ENCODE measurements at regions not wholly inside any gene's neighbourhood (a gene's known extent, or its start where the extent isn't known, plus 50 kb on each side); places are given as distances from the start of the nearest gene placed in this dataset.

DNA sequence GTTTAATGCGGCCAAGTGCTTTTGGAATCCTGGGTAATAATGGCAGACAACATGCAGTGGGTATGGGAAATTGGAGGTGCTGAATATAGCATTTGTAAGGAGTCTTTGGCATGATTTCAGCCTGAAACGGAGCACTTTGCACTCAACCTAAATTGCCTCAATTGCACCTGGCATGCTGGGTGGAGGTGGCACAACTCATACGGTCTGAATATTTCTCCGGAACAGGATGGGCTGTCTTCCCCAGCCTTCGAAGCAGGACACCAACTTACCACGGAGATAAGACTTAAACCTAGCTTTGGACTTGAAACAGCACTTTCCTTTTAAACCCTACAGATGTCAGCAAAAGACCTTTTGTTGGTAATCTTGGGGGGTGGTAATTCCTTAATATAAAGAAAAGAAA is 153.7 kb upstream of the SRRM4 start:
- H3K36me3 ChIP-seq, result no peaks in the 10 kb centered on the region
- H3K9me3 ChIP-seq, result no peaks in the 10 kb centered on the region
- H3K4me3 ChIP-seq (replicated peaks in 1 of 3), result no peak overlapping the region
- no peak for TF ChIP-seq POLR2A (IDR thresholded peaks at IDR 0.05)
- TF ChIP-seq, protein P1, sequence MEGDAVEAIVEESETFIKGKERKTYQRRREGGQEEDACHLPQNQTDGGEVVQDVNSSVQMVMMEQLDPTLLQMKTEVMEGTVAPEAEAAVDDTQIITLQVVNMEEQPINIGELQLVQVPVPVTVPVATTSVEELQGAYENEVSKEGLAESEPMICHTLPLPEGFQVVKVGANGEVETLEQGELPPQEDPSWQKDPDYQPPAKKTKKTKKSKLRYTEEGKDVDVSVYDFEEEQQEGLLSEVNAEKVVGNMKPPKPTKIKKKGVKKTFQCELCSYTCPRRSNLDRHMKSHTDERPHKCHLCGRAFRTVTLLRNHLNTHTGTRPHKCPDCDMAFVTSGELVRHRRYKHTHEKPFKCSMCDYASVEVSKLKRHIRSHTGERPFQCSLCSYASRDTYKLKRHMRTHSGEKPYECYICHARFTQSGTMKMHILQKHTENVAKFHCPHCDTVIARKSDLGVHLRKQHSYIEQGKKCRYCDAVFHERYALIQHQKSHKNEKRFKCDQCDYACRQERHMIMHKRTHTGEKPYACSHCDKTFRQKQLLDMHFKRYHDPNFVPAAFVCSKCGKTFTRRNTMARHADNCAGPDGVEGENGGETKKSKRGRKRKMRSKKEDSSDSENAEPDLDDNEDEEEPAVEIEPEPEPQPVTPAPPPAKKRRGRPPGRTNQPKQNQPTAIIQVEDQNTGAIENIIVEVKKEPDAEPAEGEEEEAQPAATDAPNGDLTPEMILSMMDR (IDR thresholded peaks at IDR 0.05), result no peak
- WGBS, 2 donors, result 76% methylated on average over 6 of the region's 6 CpGs
- H3K4me1 ChIP-seq, result no peaks in the 10 kb centered on the region
- intact Hi-C loops (cut with DNase I), result no loop called here
- H3K27me3 ChIP-seq, result no peaks in the 10 kb centered on the region
- H3K27ac ChIP-seq, result no peak overlapping the region
- no peak for DNase-seq

DNA sequence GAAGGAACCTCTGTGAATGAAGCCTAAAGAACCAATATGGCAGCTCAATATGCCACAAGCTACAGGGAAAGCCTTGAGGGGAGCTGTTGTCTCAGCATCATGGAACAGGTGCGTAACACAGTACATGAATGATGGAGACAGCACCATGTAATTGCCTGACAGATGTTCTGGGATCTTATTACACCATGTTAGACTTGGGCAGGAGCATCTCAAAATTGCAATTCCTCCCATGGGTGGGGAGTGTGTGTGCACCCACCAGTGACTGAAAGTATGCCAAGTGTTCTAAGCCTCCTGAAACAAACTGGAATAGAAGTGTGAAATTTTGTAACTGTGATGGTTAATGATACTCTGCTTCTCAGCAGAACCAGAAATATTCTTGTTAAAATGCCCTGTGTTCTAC is 151.0 kb upstream of the SRRM4 start:
- DNase-seq, result no peak
- Histone ChIP-seq H3K4me3 (replicated peaks in 1 of 3) (no peak overlapping the region), H3K36me3 (no peaks in the 10 kb centered on the region), H3K27me3 (no peaks in the 10 kb centered on the region), H3K9me3 (no peaks in the 10 kb centered on the region), H3K4me1 (no peaks in the 10 kb centered on the region), H3K27ac (no peak overlapping the region)
- intact Hi-C loops (cut with DNase I), result no loop called here
- TF ChIP-seq, protein P1 (IDR thresholded peaks at IDR 0.05), result no peak
- no peak for TF ChIP-seq POLR2A (IDR thresholded peaks at IDR 0.05)
- 83 to 100% methylated on average over 1 of the region's 1 CpG for WGBS, 2 donors

DNA sequence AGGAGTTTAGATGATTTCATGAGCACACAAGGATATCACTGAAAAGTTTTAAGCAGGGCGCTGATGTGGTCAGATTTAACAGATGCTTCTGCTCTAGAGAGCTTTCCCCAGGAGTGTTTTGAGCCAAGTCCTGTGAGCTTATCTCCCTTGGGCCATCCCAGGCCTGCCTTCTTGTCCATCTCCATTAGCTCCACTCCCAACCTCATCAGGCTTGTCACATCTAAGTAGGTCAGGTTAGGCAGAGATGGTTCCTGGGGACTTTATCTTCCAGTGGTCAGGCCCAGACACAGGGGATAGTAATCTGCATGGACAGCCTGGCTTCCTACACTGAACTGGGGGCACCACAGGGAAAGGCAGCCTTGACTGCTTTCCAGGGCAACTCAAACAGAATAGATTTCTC is 145.4 kb upstream of the SRRM4 start:
- intact Hi-C loops (cut with DNase I), result no loop called here
- Histone ChIP-seq H3K4me1 (no peaks in the 10 kb centered on the region), H3K4me3 (replicated peaks in 1 of 3) (no peak overlapping the region), H3K27ac (no peak overlapping the region), H3K27me3 (no peaks in the 10 kb centered on the region), H3K9me3 (no peaks in the 10 kb centered on the region), H3K36me3 (no peaks in the 10 kb centered on the region)
- WGBS, 2 donors, result 75 to 82% methylated on average over 1 of the region's 1 CpG
- no peak for TF ChIP-seq POLR2A (IDR thresholded peaks at IDR 0.05)
- TF ChIP-seq, protein P1 (IDR thresholded peaks at IDR 0.05), result no peak
- DNase-seq, result no peak

DNA sequence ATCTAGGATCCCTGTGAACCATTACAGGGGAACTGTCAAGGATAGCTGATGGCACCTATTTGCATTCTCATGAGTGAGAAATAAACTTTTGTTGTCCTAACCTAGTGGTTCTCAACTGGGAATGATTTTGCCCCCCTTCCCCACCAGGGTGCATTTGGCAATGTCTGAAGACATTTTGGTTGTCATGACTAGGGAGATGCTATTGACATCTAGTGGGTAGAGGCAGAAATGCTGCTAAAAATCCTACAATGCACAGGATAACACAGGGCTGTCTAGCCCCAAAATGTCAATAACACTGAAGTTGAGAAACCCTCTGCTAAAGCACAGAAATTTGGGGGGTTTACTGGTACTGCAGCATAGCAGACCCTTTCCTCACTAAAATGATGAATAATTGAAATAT is 140.9 kb upstream of the SRRM4 start:
- no peak for DNase-seq
- no peaks in the 10 kb centered on the region for H3K27me3 ChIP-seq
- H3K27ac ChIP-seq, result no peak overlapping the region
- H3K9me3 ChIP-seq, result no peaks in the 10 kb centered on the region
- H3K4me3 ChIP-seq (replicated peaks in 1 of 3), result no peak overlapping the region
- H3K4me1 ChIP-seq, result no peaks in the 10 kb centered on the region
- no peaks in the 10 kb centered on the region for H3K36me3 ChIP-seq
- no peak for TF ChIP-seq POLR2A (IDR thresholded peaks at IDR 0.05)
- intact Hi-C loops (cut with DNase I), result no loop called here

DNA sequence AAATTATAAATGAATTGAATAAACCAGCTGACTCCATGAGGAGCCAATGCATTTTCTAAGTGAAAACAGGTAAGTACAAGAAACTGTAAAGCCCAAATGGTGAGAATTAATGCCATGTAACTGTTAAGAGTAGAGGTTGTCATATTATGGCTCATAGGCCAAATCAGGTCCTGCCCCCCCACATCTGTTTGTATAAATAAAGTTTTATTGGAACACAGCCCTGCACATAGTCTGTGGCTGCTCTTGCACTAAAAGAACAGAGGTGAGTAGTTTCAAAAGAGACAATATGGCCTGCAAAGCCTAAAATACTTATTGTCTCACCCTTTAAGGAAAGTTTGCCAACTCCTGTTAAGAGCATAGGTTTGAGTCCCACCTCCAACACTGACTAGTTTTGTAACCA is 140.5 kb upstream of the SRRM4 start:
- DNase-seq, result no peak
- no peak overlapping the region for H3K4me3 ChIP-seq (replicated peaks in 1 of 3)
- H3K4me1 ChIP-seq, result no peaks in the 10 kb centered on the region
- no peaks in the 10 kb centered on the region for H3K36me3 ChIP-seq
- no peak overlapping the region for H3K27ac ChIP-seq
- no peak for TF ChIP-seq POLR2A (IDR thresholded peaks at IDR 0.05)
- TF ChIP-seq, protein P1 (IDR thresholded peaks at IDR 0.05), result no peak
- no peaks in the 10 kb centered on the region for H3K27me3 ChIP-seq
- no peaks in the 10 kb centered on the region for H3K9me3 ChIP-seq
- intact Hi-C loops (cut with DNase I), result no loop called here

DNA sequence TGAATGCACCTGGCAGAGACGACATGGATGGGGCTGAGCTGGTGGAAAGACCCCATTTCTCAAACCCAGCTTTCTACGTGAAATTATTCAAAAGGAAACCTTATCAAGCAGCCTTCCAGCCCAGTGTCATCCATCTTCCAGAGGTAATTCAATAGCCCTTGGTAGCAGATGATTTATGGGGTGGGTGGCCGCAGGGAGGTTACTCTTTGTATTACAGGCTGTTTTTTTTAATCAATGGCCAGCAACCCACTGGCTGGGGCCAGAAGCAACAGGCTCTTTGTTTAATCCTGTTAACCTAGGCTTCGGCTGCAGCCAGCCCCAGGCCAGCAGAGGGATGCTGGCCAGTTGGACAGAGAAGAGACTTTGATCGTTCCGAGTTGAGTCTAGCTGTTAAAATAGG is 139.8 kb upstream of the SRRM4 start:
- no peak overlapping the region for H3K4me3 ChIP-seq (replicated peaks in 1 of 3)
- H3K36me3 ChIP-seq, result no peaks in the 10 kb centered on the region
- no peak for DNase-seq
- H3K9me3 ChIP-seq, result no peaks in the 10 kb centered on the region
- H3K4me1 ChIP-seq, result no peaks in the 10 kb centered on the region
- no peaks in the 10 kb centered on the region for H3K27me3 ChIP-seq
- 41 to 44% methylated on average over 6 of the region's 6 CpGs for WGBS, 2 donors
- TF ChIP-seq, protein P1 (IDR thresholded peaks at IDR 0.05), result no peak
- TF ChIP-seq POLR2A (IDR thresholded peaks at IDR 0.05), result no peak
- intact Hi-C loops (cut with DNase I), result no loop called here
- H3K27ac ChIP-seq, result no peak overlapping the region

Data from thyroid gland (tissue), 4 donors.